ENCODE measurements at regions not wholly inside any gene's neighbourhood (a gene's known extent, or its start where the extent isn't known, plus 50 kb on each side); places are given as distances from the start of the nearest gene placed in this dataset.

GRCh38 chr12:11592484-11592883, 57.0 kb upstream of the ETV6 start:
- Histone ChIP-seq H3K4me3 (ENCODE audit: low read length) (no peak overlapping the region), H3K4me1 (ENCODE audit: control insufficient read depth, insufficient read depth, low read length) (0 out of 2 replicates have a peak, but pooled peaks cover 2% of the 10 kb centered on the region), H3K36me3 (ENCODE audit: control insufficient read depth, insufficient read depth, low read length) (no peaks in the 10 kb centered on the region), H3K27me3 (ENCODE audit: control insufficient read depth, insufficient read depth, low read length) (no peaks in the 10 kb centered on the region), H3K9me3 (ENCODE audit: control insufficient read depth, insufficient read depth, low read length) (no peaks in the 10 kb centered on the region), H3K27ac (ENCODE audit: low read length) (no peak overlapping the region)
- no CpG with 5 or more reads among the region's 11 CpGs for WGBS (ENCODE audit: insufficient coverage, insufficient read length)
- DNase-seq (ENCODE audit: low read depth, low spot score): no peak

GRCh38 chr12:11593013-11593412, 56.5 kb upstream of the ETV6 start:
- Histone ChIP-seq H3K9me3 (ENCODE audit: control insufficient read depth, insufficient read depth, low read length) (no peaks in the 10 kb centered on the region), H3K27ac (ENCODE audit: low read length) (no peak overlapping the region), H3K4me3 (ENCODE audit: low read length) (no peak overlapping the region), H3K27me3 (ENCODE audit: control insufficient read depth, insufficient read depth, low read length) (no peaks in the 10 kb centered on the region), H3K36me3 (ENCODE audit: control insufficient read depth, insufficient read depth, low read length) (no peaks in the 10 kb centered on the region), H3K4me1 (ENCODE audit: control insufficient read depth, insufficient read depth, low read length) (0 out of 2 replicates have a peak, but pooled peaks cover 2% of the 10 kb centered on the region)
- no peak for DNase-seq (ENCODE audit: low read depth, low spot score)
- WGBS (ENCODE audit: insufficient coverage, insufficient read length): no CpG with 5 or more reads among the region's 1 CpG

GRCh38 chr12:11595080-11595479, 54.4 kb upstream of the ETV6 start:
- Histone ChIP-seq H3K9me3 (ENCODE audit: control insufficient read depth, insufficient read depth, low read length) (no peaks in the 10 kb centered on the region), H3K36me3 (ENCODE audit: control insufficient read depth, insufficient read depth, low read length) (no peaks in the 10 kb centered on the region), H3K4me3 (ENCODE audit: low read length) (no peak overlapping the region), H3K27me3 (ENCODE audit: control insufficient read depth, insufficient read depth, low read length) (no peaks in the 10 kb centered on the region), H3K27ac (ENCODE audit: low read length) (no peak overlapping the region), H3K4me1 (ENCODE audit: control insufficient read depth, insufficient read depth, low read length) (0 out of 2 replicates have a peak, but pooled peaks cover 2% of the 10 kb centered on the region)
- no CpG with 5 or more reads among the region's 3 CpGs for WGBS (ENCODE audit: insufficient coverage, insufficient read length)
- DNase-seq (ENCODE audit: low read depth, low spot score): no peak

- no peak overlapping the region for H3K27ac ChIP-seq (ENCODE audit: low read length)
- no peaks in the 10 kb centered on the region for H3K36me3 ChIP-seq (ENCODE audit: control insufficient read depth, insufficient read depth, low read length)
- H3K4me3 ChIP-seq (ENCODE audit: low read length): no peak overlapping the region
- no peaks in the 10 kb centered on the region for H3K9me3 ChIP-seq (ENCODE audit: control insufficient read depth, insufficient read depth, low read length)
- DNase-seq (ENCODE audit: low read depth, low spot score): no peak
- no peaks in the 10 kb centered on the region for H3K27me3 ChIP-seq (ENCODE audit: control insufficient read depth, insufficient read depth, low read length)
- no CpG with 5 or more reads among the region's 1 CpG for WGBS (ENCODE audit: insufficient coverage, insufficient read length)
- 0 out of 2 replicates have a peak, but pooled peaks cover 2% of the 10 kb centered on the region for H3K4me1 ChIP-seq (ENCODE audit: control insufficient read depth, insufficient read depth, low read length)
Measured at GRCh38 chr12:11596141-11596540, 53.3 kb upstream of the ETV6 start.

- H3K27ac ChIP-seq (ENCODE audit: low read length): no peak overlapping the region
- no peaks in the 10 kb centered on the region for H3K36me3 ChIP-seq (ENCODE audit: control insufficient read depth, insufficient read depth, low read length)
- no peaks in the 10 kb centered on the region for H3K9me3 ChIP-seq (ENCODE audit: control insufficient read depth, insufficient read depth, low read length)
- no peak overlapping the region for H3K4me3 ChIP-seq (ENCODE audit: low read length)
- WGBS (ENCODE audit: insufficient coverage, insufficient read length): no CpG with 5 or more reads among the region's 7 CpGs
- DNase-seq (ENCODE audit: low read depth, low spot score): no peak
- no peaks in the 10 kb centered on the region; the same call in 1 of the 2 replicates for H3K4me1 ChIP-seq (ENCODE audit: control insufficient read depth, insufficient read depth, low read length)
- no peaks in the 10 kb centered on the region for H3K27me3 ChIP-seq (ENCODE audit: control insufficient read depth, insufficient read depth, low read length)
Measured at GRCh38 chr12:11598900-11599299, 50.6 kb upstream of the ETV6 start.

All from iPS DF 6.9 (cell line).